ENCODE measurements at regions not wholly inside any gene's neighbourhood (a gene's known extent, or its start where the extent isn't known, plus 50 kb on each side); places are given as distances from the start of the nearest gene placed in this dataset.

DNA sequence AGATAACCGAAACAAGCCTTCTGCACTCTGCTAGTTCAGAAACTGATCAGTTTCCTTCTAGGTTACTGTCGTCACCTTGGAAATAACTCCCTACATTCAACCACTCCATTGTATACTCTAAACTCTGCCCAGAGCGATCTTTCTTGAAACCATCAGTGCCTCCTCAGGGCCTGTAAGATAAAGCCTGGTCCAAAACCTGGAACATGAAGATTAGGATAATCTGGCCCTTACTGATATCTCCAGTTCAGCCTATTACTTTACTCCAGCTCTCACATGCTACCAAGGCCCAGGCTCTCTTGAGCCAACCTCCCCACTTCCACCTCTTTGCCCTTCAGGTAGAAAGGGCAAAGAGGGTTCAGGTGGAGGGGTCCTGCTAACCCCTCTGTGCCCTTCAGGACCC is 125.3 kb upstream of the RXFP2 start:
- DNase-seq = no peak

- DNase-seq = no peak
Observed at GRCh38 chr13:31614704-31615103, 124.6 kb upstream of the RXFP2 start.

GRCh38 chr13:31625115-31625514 is 114.2 kb upstream of the RXFP2 start:
- DNase-seq = no peak

DNA sequence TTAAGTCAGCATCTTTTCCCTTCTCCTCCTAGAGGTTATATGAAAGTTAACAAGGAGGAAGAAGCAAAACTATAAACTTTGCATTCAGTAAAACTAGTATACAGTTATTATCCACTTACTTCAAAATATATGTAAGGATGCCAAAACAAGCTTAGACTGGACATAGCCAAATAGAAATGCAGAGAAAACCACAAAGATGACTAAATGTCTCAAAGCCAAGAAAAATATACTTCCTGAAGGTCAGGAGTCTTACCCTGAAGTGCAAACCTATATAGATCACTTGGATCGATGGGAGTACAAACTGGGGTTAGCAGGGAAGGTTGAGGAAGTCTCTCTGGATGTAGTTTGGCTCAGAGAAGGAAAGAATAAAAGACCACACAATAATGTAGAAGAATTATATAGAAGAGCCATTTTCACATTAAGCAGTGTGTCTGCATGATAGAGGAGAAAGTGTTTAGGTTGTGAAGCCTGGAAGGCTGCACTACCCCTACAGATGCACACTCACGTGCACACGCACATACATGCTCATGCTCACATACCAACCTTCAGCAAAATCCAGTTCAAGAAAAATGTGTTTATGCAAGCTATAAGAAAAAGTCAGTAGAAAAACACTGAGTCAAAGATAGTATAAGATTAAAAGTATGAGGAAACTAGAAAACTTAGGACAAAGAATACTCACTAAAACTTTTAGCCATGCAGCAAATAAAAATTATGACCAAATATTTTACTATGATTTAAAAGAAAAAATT is 112.1 kb upstream of the RXFP2 start:
- DNase-seq = no peak

DNA sequence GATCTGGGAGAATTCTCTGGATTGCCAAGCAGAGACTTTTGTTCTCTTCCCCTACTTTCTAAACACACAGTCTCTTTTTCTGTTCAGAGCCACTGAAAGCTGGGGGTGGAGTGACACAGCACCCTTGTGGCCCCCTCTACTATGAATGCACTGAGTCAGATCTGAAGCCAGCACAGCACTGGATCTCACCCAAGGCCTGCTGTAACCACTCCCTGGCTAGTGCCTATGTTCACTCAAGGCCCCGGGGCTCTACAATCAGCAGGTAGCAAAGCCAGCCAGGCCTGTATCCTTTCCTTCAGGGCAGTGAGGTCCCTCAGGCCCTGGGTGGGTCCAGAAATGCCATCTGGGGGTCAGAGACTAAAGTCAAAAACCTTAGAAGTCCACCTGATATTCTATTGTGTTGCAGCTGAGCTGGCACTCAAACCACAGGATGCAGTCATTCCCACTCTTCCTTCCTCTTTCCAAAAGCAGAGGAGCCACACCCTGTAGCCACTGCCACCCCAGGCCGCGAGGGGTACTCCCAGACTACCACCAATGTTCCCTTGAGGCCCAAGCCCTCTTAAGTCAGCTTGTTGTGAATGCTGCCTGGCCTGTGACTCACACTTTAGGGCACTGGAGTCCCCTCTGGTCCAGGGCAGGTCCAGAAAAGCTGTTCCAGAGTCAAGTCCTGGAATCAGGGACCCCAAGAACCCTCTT is 110.1 kb upstream of the RXFP2 start:
- DNase-seq = no peak

DNA sequence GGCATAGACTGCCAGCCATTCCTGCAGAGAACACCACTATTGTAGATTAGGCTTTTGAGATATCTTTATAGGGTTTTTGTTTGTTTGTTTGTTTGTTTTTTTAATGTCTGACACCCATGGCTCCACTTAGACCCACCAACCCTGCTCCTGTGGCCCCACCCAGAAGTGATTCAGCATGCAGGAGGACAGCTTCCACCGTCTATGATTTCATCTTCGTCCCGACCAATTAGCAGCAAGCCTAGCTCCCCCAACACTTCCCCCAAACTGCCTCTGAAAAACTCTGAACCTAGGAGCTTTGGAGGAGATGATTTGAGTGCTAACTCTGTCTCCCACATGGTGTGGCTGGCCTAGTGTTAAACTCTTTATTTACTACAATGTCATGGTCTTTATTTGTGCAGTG is 108.3 kb upstream of the RXFP2 start:
- no peak for DNase-seq

- no peak for DNase-seq
Observed at GRCh38 chr13:31631746-31632145, 107.6 kb upstream of the RXFP2 start.

- DNase-seq = no peak
Observed at GRCh38 chr13:31638577-31638976, 100.7 kb upstream of the RXFP2 start.

DNA sequence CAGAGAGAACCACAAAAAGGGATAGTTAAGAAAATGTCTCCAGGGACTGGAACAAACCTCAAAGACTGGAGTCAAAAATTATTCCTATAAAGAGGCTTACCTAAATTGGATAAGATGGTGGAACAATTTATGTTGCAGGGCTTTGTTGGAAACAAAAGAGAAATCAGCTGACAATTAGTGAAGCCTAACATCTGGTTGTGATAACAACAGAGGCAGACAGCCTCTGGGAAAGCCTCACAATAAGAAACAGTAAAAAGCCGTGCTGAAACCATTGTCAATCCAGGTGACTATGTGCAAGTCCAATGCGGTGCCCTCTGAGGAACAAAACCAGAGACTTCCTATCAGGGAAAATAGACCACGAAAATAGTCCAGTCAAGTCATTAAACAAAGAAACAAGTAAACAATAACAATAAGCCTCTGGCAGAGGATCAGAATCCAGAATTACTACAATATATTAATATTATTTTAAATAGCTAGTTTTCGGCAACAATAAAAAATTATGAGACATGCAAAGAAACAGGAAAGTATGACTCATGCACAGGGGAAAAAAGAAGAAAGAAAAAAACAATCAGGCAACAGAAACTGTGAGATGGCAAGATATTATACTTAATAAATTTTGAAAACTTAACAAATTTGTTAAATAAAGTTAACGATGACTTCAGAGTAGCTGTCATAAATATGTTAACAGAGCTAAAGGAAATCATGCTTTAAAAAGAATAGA is 99.7 kb upstream of the RXFP2 start:
- DNase-seq = no peak

DNA sequence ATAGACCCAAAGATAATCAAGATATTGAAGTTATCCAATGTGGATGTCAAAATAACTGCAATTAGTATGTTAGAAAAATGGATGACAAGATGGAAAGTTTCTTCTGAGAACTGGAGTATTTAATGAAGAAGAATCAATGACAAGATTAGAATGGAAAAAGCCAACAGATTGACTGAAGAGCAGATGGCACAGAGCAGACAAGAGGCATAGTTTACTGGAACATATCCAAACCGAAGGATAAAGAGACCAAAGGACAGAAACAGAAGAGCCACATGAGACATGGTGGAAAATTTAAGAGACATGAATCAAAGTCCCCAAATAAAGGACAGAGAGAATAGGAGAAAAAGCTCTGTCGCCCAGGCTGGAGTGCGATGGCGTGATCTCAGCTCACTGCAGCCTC is 89.6 kb upstream of the RXFP2 start:
- no peak for DNase-seq

DNA sequence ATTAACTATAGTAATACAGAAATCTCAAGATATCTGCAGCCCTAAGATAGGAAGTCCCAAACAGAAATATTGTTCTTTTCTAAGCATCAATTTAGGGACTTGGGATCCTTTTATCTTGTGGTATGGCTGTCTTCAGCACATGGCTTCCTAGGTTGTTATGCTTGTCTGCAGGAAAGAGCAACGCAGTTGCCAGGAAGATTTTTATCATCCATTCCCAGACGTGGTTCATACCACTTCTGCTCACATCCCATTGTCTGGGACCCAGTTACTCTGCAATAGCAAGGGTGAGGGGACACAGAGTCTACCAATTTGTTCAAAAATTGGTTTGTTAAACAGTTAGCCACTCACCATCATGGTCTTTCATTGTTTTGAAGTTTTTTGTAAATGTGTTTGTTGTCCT is 85.6 kb upstream of the RXFP2 start:
- no peak for DNase-seq

- no peak for DNase-seq
Observed at GRCh38 chr13:31663880-31664585, 75.3 kb upstream of the RXFP2 start.

- no peak for DNase-seq
Observed at GRCh38 chr13:31670831-31671617, 68.3 kb upstream of the RXFP2 start.

- no peak for DNase-seq
Observed at GRCh38 chr13:31674051-31674450, 65.3 kb upstream of the RXFP2 start.

GRCh38 chr13:31675440-31675953 is 63.8 kb upstream of the RXFP2 start:
- no peak for DNase-seq

GRCh38 chr13:31681133-31681532 is 58.2 kb upstream of the RXFP2 start:
- DNase-seq = no peak

GRCh38 chr13:31684466-31684865 is 54.9 kb upstream of the RXFP2 start:
- no peak for DNase-seq

GRCh38 chr13:31686670-31687425 is 52.5 kb upstream of the RXFP2 start:
- no peak for DNase-seq
